ENCODE measurements at regions not wholly inside any gene's neighbourhood (a gene's known extent, or its start where the extent isn't known, plus 50 kb on each side); places are given as distances from the start of the nearest gene placed in this dataset.
A peak's percentile ranks its signal among the peaks of the same experiment; 100 is the strongest.

- no peak overlapping the region for H2AFZ ChIP-seq (ENCODE audit: low read depth, low read length)
- H3K27me3 ChIP-seq (ENCODE audit: insufficient read depth, low read length), result no peaks in the 10 kb centered on the region
- H3K9me3 ChIP-seq (ENCODE audit: low read length), result no peaks in the 10 kb centered on the region
- H3K4me1 ChIP-seq (ENCODE audit: insufficient read depth, low read length), result no peaks in the 10 kb centered on the region
- no peaks in the 10 kb centered on the region for H3K36me3 ChIP-seq (ENCODE audit: insufficient read depth, low read length)
- no peak overlapping the region for H3K4me3 ChIP-seq (ENCODE audit: low read length)
Measured at GRCh38 chr4:30416547-30416946, 303.6 kb upstream of the PCDH7 start.

DNA sequence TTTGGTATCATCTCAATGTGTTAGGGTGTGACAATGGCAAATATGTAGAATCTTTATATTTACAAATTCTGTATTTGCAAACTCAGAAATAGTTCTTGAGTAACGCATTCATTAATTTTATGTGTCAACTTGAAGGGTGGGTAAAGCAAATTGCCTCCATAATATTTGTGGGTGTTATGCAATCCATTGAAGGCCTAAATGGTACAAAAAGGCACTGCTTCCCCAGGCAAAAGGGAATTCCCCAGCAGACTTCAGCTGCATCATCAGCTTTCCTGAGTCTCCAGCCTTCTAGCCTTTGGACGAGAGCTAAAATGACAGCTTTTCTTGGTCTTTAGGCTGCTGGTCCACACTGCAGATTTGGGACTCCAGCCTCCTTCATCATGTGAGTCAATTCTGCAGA is 292.2 kb upstream of the PCDH7 start:
- H2AFZ ChIP-seq (ENCODE audit: low read depth, low read length), result no peak overlapping the region
- no peaks in the 10 kb centered on the region for H3K36me3 ChIP-seq (ENCODE audit: insufficient read depth, low read length)
- H3K4me1 ChIP-seq (ENCODE audit: insufficient read depth, low read length), result no peaks in the 10 kb centered on the region
- no peaks in the 10 kb centered on the region for H3K27me3 ChIP-seq (ENCODE audit: insufficient read depth, low read length)
- H3K4me3 ChIP-seq (ENCODE audit: low read length), result no peak overlapping the region
- no peaks in the 10 kb centered on the region for H3K9me3 ChIP-seq (ENCODE audit: low read length)

- no peaks in the 10 kb centered on the region for H3K4me1 ChIP-seq (ENCODE audit: insufficient read depth, low read length)
- H3K36me3 ChIP-seq (ENCODE audit: insufficient read depth, low read length), result no peaks in the 10 kb centered on the region
- H2AFZ ChIP-seq (ENCODE audit: low read depth, low read length), result no peak overlapping the region
- H3K4me3 ChIP-seq (ENCODE audit: low read length), result no peak overlapping the region
- H3K27me3 ChIP-seq (ENCODE audit: insufficient read depth, low read length), result no peaks in the 10 kb centered on the region
- H3K9me3 ChIP-seq (ENCODE audit: low read length), result no peaks in the 10 kb centered on the region
Measured at GRCh38 chr4:30429813-30430761, 290.1 kb upstream of the PCDH7 start.

DNA sequence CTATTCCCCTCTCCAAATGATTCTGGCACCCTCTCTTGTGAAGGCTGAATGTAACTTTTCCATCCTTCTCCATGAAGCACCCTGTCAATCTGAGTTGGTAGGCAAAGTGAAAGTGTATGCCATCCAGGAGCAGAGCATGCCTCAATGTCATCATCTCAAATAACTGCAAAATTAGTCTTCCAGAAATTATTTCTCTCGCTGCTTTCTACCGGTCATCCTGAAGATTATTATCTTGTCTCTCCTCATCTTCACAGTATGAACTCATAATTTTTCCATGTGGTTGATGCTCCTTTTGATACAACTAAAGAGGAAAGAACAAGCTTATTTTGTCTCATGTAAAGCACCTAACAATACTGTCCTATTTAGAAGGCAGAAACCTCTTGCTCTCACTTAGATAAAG is 285.5 kb upstream of the PCDH7 start:
- Histone ChIP-seq H3K27me3 (ENCODE audit: insufficient read depth, low read length) (no peaks in the 10 kb centered on the region), H3K36me3 (ENCODE audit: insufficient read depth, low read length) (no peaks in the 10 kb centered on the region), H3K9me3 (ENCODE audit: low read length) (no peaks in the 10 kb centered on the region), H3K4me3 (ENCODE audit: low read length) (no peak overlapping the region), H2AFZ (ENCODE audit: low read depth, low read length) (no peak overlapping the region), H3K4me1 (ENCODE audit: insufficient read depth, low read length) (no peaks in the 10 kb centered on the region)

DNA sequence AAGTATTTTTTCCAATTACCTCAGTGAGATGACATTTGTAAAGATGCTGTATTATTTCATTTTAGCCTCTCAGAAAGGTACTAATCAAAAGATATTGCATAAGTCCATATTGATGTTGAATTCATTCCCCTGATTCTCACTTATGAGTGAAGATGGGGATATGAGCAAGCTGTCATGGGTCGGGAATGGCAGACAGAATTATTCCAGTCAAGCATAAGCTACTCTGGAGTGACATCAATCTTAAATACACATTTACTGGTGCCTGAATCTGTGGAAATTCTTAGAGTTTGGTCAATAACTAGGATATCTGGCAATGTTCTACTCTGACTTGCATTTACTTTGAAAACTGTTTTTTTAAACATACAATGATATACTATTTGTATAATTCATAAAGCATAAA is 283.8 kb upstream of the PCDH7 start:
- H3K36me3 ChIP-seq (ENCODE audit: insufficient read depth, low read length), result no peaks in the 10 kb centered on the region
- H3K9me3 ChIP-seq (ENCODE audit: low read length), result no peaks in the 10 kb centered on the region
- H3K4me3 ChIP-seq (ENCODE audit: low read length), result no peak overlapping the region
- no peaks in the 10 kb centered on the region for H3K4me1 ChIP-seq (ENCODE audit: insufficient read depth, low read length)
- no peaks in the 10 kb centered on the region for H3K27me3 ChIP-seq (ENCODE audit: insufficient read depth, low read length)
- no peak overlapping the region for H2AFZ ChIP-seq (ENCODE audit: low read depth, low read length)

DNA sequence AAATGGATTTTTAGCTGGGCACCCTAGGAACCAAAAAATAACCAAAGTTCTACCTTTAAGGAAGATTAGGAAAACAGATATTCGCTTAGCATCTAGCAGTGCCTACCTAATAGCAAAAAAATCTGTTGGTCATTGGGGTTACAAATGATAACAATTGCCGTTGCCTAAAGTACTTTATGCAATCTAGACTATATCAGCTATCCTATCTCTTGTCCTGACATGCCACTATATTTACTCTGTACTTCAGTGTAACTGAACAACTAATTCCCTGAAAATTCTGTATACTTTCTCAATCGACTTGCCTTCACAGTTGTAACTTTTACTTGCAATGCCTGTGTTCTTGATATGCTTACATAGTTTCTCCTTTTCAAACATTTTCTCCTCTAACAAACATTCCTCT is 282.9 kb upstream of the PCDH7 start:
- Histone ChIP-seq H2AFZ (ENCODE audit: low read depth, low read length) (no peak overlapping the region), H3K36me3 (ENCODE audit: insufficient read depth, low read length) (no peaks in the 10 kb centered on the region), H3K4me1 (ENCODE audit: insufficient read depth, low read length) (no peaks in the 10 kb centered on the region), H3K27me3 (ENCODE audit: insufficient read depth, low read length) (no peaks in the 10 kb centered on the region), H3K4me3 (ENCODE audit: low read length) (no peak overlapping the region), H3K9me3 (ENCODE audit: low read length) (no peaks in the 10 kb centered on the region)

DNA sequence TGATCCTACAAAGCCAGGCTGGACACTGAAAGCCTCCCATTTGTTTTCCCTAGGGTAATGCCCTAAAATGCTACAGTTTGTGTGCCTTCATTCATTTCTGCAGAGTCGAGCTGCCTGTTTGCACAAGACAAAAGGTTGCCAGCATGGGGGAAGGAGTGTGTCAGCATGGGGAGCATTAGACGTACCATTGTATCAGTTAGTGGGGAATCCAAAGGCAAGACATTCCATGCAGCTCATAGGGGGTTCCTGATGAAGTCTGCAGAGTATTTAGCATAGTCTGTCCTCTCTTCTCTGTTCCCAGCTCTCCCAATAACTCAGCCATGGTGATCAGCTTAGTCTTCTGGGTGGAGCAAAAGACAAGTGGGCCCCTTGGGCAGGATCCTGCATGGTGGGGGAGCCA is 276.9 kb upstream of the PCDH7 start:
- Histone ChIP-seq H3K27me3 (ENCODE audit: insufficient read depth, low read length) (no peaks in the 10 kb centered on the region), H3K9me3 (ENCODE audit: low read length) (no peaks in the 10 kb centered on the region), H3K36me3 (ENCODE audit: insufficient read depth, low read length) (no peaks in the 10 kb centered on the region), H3K4me3 (ENCODE audit: low read length) (no peak overlapping the region), H3K4me1 (ENCODE audit: insufficient read depth, low read length) (peaks cover 9% of the 10 kb centered on the region), H2AFZ (ENCODE audit: low read depth, low read length) (no peak overlapping the region)

DNA sequence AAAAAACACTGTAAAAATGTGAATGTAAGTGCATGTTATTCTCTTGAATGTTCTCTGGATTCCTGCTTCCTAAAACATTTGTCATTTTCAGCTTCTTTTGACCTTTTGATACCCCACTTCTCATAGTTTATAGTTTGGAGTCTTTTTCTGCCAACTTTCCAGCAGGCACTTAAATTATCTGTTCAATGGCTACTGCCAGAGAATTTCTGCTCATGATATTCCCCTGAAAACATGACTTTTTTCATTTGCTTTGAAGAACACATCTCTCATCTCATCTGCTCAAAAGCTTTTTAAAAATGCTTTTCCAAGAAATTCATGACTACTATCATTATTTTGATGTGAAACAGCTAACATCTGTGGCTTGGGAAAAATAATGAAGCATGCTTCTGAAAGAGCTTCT is 269.7 kb upstream of the PCDH7 start:
- H3K4me1 ChIP-seq (ENCODE audit: insufficient read depth, low read length), result no peaks in the 10 kb centered on the region
- H3K4me3 ChIP-seq (ENCODE audit: low read length), result no peak overlapping the region
- H2AFZ ChIP-seq (ENCODE audit: low read depth, low read length), result no peak overlapping the region
- H3K36me3 ChIP-seq (ENCODE audit: insufficient read depth, low read length), result no peaks in the 10 kb centered on the region
- H3K27me3 ChIP-seq (ENCODE audit: insufficient read depth, low read length), result no peaks in the 10 kb centered on the region
- no peaks in the 10 kb centered on the region for H3K9me3 ChIP-seq (ENCODE audit: low read length)

DNA sequence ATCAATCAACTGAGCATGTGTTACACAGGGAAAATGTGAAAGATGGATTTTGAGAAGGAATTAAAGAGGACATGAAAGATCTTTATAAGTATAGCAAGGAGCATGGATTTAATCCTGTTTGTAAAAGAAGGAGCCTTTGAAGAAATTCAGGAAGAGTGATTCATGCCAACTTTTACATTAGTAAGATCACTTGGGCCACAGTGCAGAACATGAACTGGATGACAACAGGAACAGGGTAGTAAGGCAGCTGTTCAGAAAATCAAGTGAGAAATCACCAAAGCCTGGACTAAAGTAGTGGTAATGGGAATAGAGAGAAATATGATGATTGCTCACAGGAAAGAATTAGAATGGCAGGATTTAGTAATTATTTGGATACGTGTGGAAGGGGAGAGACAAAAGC is 265.7 kb upstream of the PCDH7 start:
- H3K27me3 ChIP-seq (ENCODE audit: insufficient read depth, low read length), result no peaks in the 10 kb centered on the region
- no peaks in the 10 kb centered on the region for H3K9me3 ChIP-seq (ENCODE audit: low read length)
- no peak overlapping the region for H2AFZ ChIP-seq (ENCODE audit: low read depth, low read length)
- no peak overlapping the region for H3K4me3 ChIP-seq (ENCODE audit: low read length)
- H3K36me3 ChIP-seq (ENCODE audit: insufficient read depth, low read length), result no peaks in the 10 kb centered on the region
- no peaks in the 10 kb centered on the region for H3K4me1 ChIP-seq (ENCODE audit: insufficient read depth, low read length)

GRCh38 chr4:30456716-30457115 is 263.5 kb upstream of the PCDH7 start:
- Histone ChIP-seq H3K9me3 (ENCODE audit: low read length) (no peaks in the 10 kb centered on the region), H3K36me3 (ENCODE audit: insufficient read depth, low read length) (no peaks in the 10 kb centered on the region), H2AFZ (ENCODE audit: low read depth, low read length) (no peak overlapping the region), H3K27me3 (ENCODE audit: insufficient read depth, low read length) (no peaks in the 10 kb centered on the region), H3K4me3 (ENCODE audit: low read length) (no peak overlapping the region), H3K4me1 (ENCODE audit: insufficient read depth, low read length) (no peaks in the 10 kb centered on the region)

- Histone ChIP-seq H3K36me3 (ENCODE audit: insufficient read depth, low read length) (no peaks in the 10 kb centered on the region), H3K4me1 (ENCODE audit: insufficient read depth, low read length) (no peaks in the 10 kb centered on the region), H3K27me3 (ENCODE audit: insufficient read depth, low read length) (no peaks in the 10 kb centered on the region), H3K9me3 (ENCODE audit: low read length) (no peaks in the 10 kb centered on the region), H3K4me3 (ENCODE audit: low read length) (no peak overlapping the region), H2AFZ (ENCODE audit: low read depth, low read length) (peak overlapping the region; percentile 54)
Measured at GRCh38 chr4:30460818-30461217, 259.4 kb upstream of the PCDH7 start.

GRCh38 chr4:30461218-30461617 is 259.0 kb upstream of the PCDH7 start:
- H3K36me3 ChIP-seq (ENCODE audit: insufficient read depth, low read length), result no peaks in the 10 kb centered on the region
- no peak overlapping the region for H3K4me3 ChIP-seq (ENCODE audit: low read length)
- no peaks in the 10 kb centered on the region for H3K4me1 ChIP-seq (ENCODE audit: insufficient read depth, low read length)
- H3K27me3 ChIP-seq (ENCODE audit: insufficient read depth, low read length), result no peaks in the 10 kb centered on the region
- no peaks in the 10 kb centered on the region for H3K9me3 ChIP-seq (ENCODE audit: low read length)
- H2AFZ ChIP-seq (ENCODE audit: low read depth, low read length), result no peak overlapping the region

DNA sequence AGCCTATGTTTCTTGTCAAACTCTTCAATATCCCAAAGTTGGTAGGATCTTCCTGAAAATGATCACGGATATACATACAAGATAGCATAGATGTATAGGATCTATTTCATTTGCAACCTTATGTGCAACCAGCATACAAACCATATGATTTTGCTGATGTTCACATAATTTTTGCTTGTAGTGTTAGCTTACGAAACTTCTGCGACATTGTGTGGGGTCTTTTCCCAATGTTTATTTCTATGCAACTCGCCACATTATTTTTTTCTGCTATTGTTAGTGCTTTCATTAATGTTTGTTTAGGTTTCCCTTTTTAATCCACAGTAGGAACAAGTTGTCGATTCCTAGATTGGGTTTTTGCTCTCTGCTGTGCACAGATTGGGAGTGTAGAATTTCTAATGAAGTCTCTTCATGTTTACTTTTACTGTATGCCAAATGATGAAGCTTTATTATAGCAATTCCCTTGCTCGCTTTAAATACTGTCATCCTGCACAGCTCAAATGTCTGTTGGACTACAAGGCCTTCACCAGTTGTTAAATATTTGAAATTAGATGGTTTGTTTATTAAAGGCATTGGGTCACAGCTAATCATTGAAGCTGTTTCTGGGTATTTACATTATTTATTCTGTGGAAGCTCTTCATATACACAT is 257.6 kb upstream of the PCDH7 start:
- no peaks in the 10 kb centered on the region for H3K36me3 ChIP-seq (ENCODE audit: insufficient read depth, low read length)

More for the DNA sequence above, 257.6 kb upstream of the PCDH7 start:
- Histone ChIP-seq H3K27me3 (ENCODE audit: insufficient read depth, low read length) (no peaks in the 10 kb centered on the region), H3K4me1 (ENCODE audit: insufficient read depth, low read length) (no peaks in the 10 kb centered on the region), H3K4me3 (ENCODE audit: low read length) (no peak overlapping the region), H3K9me3 (ENCODE audit: low read length) (no peaks in the 10 kb centered on the region), H2AFZ (ENCODE audit: low read depth, low read length) (no peak overlapping the region)

All from neuron (in vitro differentiated cells).